GM21619 (cell line): ENCODE measurements at regions not wholly inside any gene's neighbourhood (a gene's known extent, or its start where the extent isn't known, plus 50 kb on each side); places are given as distances from the start of the nearest gene placed in this dataset.
"Not testable (repeated sequence)": the region's sequence is repeated elsewhere in the genome, so short reads cannot be mapped to it uniquely, and the experiment has no call there.

Experiments used
- ATAC-seq: cut with Tn5 transposase; IDR thresholded peaks from one replicate; pipeline ENCODE4 v1.9.1; 2021; ENCODE audit not compliant: unreplicated experiment

GRCh38 chr4:174400603-174401302, 117.0 kb downstream of the CEP44 start:
- not testable (repeated sequence) for ATAC-seq

GRCh38 chr4:174398728-174399127, 115.0 kb downstream of the CEP44 start:
- no peak for ATAC-seq

- ATAC-seq = no peak
Observed at GRCh38 chr4:174397366-174398155, 113.8 kb downstream of the CEP44 start.

GRCh38 chr4:174396599-174397110, 112.9 kb downstream of the CEP44 start:
- ATAC-seq = no peak

GRCh38 chr4:174394915-174395314, 111.2 kb downstream of the CEP44 start:
- ATAC-seq = no peak

GRCh38 chr4:174389439-174389838, 105.7 kb downstream of the CEP44 start:
- no peak for ATAC-seq

GRCh38 chr4:174388461-174389145, 104.9 kb downstream of the CEP44 start:
- no peak for ATAC-seq

GRCh38 chr4:174387721-174388120, 104.0 kb downstream of the CEP44 start:
- ATAC-seq = no peak

- ATAC-seq = no peak
Observed at GRCh38 chr4:174387143-174387542, 103.4 kb downstream of the CEP44 start.

GRCh38 chr4:174383783-174384182, 100.1 kb downstream of the CEP44 start:
- ATAC-seq = no peak

GRCh38 chr4:174382938-174383605, 99.4 kb downstream of the CEP44 start:
- not testable (repeated sequence) for ATAC-seq
